ENCODE measurements at regions not wholly inside any gene's neighbourhood (a gene's known extent, or its start where the extent isn't known, plus 50 kb on each side); places are given as distances from the start of the nearest gene placed in this dataset.
A peak's percentile ranks its signal among the peaks of the same experiment; 100 is the strongest.

DNA sequence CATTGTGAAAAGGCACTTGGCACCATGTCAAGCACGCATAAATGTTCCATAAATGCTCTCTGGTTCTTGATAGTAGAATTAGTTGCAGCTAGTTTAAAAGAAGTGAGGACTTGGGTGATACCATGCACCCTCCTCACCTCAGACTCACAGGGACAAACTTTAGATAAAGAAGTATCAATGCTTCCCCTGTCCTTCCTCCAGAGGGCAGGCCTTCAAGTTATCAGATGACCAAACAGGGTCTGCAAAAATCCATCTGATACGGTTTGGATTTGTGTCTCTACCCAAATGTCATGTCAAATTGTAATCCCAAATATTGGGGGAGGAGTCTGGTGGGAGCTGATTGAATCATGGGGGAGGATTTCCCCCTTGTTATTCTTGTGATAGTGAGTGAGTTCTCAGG, 54.1 kb downstream of the C1QL2 start:
- Mint-ChIP-seq H3K4me1 (no peaks in the 10 kb centered on the region), H3K4me3 (no peak overlapping the region), H3K36me3 (no peaks in the 10 kb centered on the region), H3K9me3 (peaks cover 7 to 10% of the 10 kb centered on the region in 2 donors), H3K27me3 (ENCODE audit: low read depth in 2 of 2) (peaks cover 0 to 6% of the 10 kb centered on the region in 2 donors), H3K27ac (no peak overlapping the region)
- Histone ChIP-seq H3K27me3 (ENCODE audit: control insufficient read depth, insufficient read depth, low read length) (no peaks in the 10 kb centered on the region), H3K9me3 (ENCODE audit: control insufficient read depth, insufficient read depth, low read length) (no peaks in the 10 kb centered on the region), H3K36me3 (ENCODE audit: control insufficient read depth, insufficient read depth, low read length) (no peaks in the 10 kb centered on the region), H3K4me1 (ENCODE audit: control insufficient read depth, insufficient read depth, low read length) (no peaks in the 10 kb centered on the region), H3K27ac (ENCODE audit: low read length) (no peak overlapping the region), H3K4me3 (ENCODE audit: low read length) (no peak overlapping the region)
- ATAC-seq = no peak
- DNase-seq = no peak
- WGBS (ENCODE audit: insufficient coverage) = 62% methylated on average over 2 of the region's 2 CpGs
- TF ChIP-seq, protein P1, sequence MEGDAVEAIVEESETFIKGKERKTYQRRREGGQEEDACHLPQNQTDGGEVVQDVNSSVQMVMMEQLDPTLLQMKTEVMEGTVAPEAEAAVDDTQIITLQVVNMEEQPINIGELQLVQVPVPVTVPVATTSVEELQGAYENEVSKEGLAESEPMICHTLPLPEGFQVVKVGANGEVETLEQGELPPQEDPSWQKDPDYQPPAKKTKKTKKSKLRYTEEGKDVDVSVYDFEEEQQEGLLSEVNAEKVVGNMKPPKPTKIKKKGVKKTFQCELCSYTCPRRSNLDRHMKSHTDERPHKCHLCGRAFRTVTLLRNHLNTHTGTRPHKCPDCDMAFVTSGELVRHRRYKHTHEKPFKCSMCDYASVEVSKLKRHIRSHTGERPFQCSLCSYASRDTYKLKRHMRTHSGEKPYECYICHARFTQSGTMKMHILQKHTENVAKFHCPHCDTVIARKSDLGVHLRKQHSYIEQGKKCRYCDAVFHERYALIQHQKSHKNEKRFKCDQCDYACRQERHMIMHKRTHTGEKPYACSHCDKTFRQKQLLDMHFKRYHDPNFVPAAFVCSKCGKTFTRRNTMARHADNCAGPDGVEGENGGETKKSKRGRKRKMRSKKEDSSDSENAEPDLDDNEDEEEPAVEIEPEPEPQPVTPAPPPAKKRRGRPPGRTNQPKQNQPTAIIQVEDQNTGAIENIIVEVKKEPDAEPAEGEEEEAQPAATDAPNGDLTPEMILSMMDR (IDR thresholded peaks at IDR 0.05) = no peak
- intact Hi-C loops (cut with micrococcal nuclease) = no loop called here

GRCh38 chr2:119102964-119103363, 55.6 kb downstream of the C1QL2 start:
- TF ChIP-seq, protein P1 (IDR thresholded peaks at IDR 0.05) = no peak
- no peaks in the 10 kb centered on the region for H3K27me3 ChIP-seq (ENCODE audit: control insufficient read depth, insufficient read depth, low read length)
- intact Hi-C loops (cut with micrococcal nuclease) = no loop called here

GRCh38 chr2:119088416-119088815, 70.1 kb downstream of the C1QL2 start:
- WGBS (ENCODE audit: insufficient coverage) = 68% methylated on average over 1 of the region's 1 CpG
- Mint-ChIP-seq H3K27ac (no peak overlapping the region), H3K27me3 (ENCODE audit: low read depth in 2 of 2) (no peaks in the 10 kb centered on the region), H3K4me3 (no peak overlapping the region), H3K9me3 (no peaks in the 10 kb centered on the region), H3K4me1 (no peaks in the 10 kb centered on the region), H3K36me3 (no peaks in the 10 kb centered on the region)
- no peaks in the 10 kb centered on the region for H3K36me3 ChIP-seq (ENCODE audit: control insufficient read depth, insufficient read depth, low read length)
- TF ChIP-seq, protein P1 (IDR thresholded peaks at IDR 0.05) = no peak
- peak in 1 of 3 donors; percentile 50 for ATAC-seq
- no peaks in the 10 kb centered on the region for H3K9me3 ChIP-seq (ENCODE audit: control insufficient read depth, insufficient read depth, low read length)
- no peak for DNase-seq
- no peaks in the 10 kb centered on the region for H3K27me3 ChIP-seq (ENCODE audit: control insufficient read depth, insufficient read depth, low read length)
- intact Hi-C loops (cut with micrococcal nuclease) = no loop called here
- no peak overlapping the region for H3K27ac ChIP-seq (ENCODE audit: low read length)
- no peaks in the 10 kb centered on the region for H3K4me1 ChIP-seq (ENCODE audit: control insufficient read depth, insufficient read depth, low read length)
- no peak overlapping the region for H3K4me3 ChIP-seq (ENCODE audit: low read length)

More at GRCh38 chr2:119102964-119103363, 55.6 kb downstream of the C1QL2 start:
- Histone ChIP-seq H3K4me3 (ENCODE audit: low read length) (no peak overlapping the region), H3K4me1 (ENCODE audit: control insufficient read depth, insufficient read depth, low read length) (no peaks in the 10 kb centered on the region), H3K27ac (ENCODE audit: low read length) (no peak overlapping the region), H3K36me3 (ENCODE audit: control insufficient read depth, insufficient read depth, low read length) (no peaks in the 10 kb centered on the region), H3K9me3 (ENCODE audit: control insufficient read depth, insufficient read depth, low read length) (no peaks in the 10 kb centered on the region)
- Mint-ChIP-seq H3K4me3 (no peak overlapping the region), H3K36me3 (no peaks in the 10 kb centered on the region), H3K27me3 (ENCODE audit: low read depth in 2 of 2) (peaks cover 0 to 9% of the 10 kb centered on the region in 2 donors), H3K27ac (no peak overlapping the region), H3K4me1 (no peaks in the 10 kb centered on the region), H3K9me3 (peaks cover 7 to 14% of the 10 kb centered on the region in 2 donors)
- DNase-seq (no peak), ATAC-seq (no peak)

GRCh38 chr2:119086327-119086726, 72.2 kb downstream of the C1QL2 start:
- Mint-ChIP-seq H3K9me3 (no peaks in the 10 kb centered on the region), H3K4me1 (no peaks in the 10 kb centered on the region), H3K27me3 (ENCODE audit: low read depth in 2 of 2) (no peaks in the 10 kb centered on the region), H3K36me3 (no peaks in the 10 kb centered on the region), H3K4me3 (no peak overlapping the region), H3K27ac (no peak overlapping the region)
- TF ChIP-seq, protein P1 (IDR thresholded peaks at IDR 0.05) = no peak
- Histone ChIP-seq H3K4me1 (ENCODE audit: control insufficient read depth, insufficient read depth, low read length) (no peaks in the 10 kb centered on the region), H3K4me3 (ENCODE audit: low read length) (no peak overlapping the region), H3K27ac (ENCODE audit: low read length) (no peak overlapping the region), H3K9me3 (ENCODE audit: control insufficient read depth, insufficient read depth, low read length) (no peaks in the 10 kb centered on the region), H3K36me3 (ENCODE audit: control insufficient read depth, insufficient read depth, low read length) (no peaks in the 10 kb centered on the region), H3K27me3 (ENCODE audit: control insufficient read depth, insufficient read depth, low read length) (no peaks in the 10 kb centered on the region)
- ATAC-seq = no peak
- 82% methylated on average over 8 of the region's 8 CpGs for WGBS (ENCODE audit: insufficient coverage)
- intact Hi-C loops (cut with micrococcal nuclease) = no loop called here
- DNase-seq = no peak

All from natural killer cell (primary cell).